Panc1 (cell line): ENCODE measurements at regions not wholly inside any gene's neighbourhood (a gene's known extent, or its start where the extent isn't known, plus 50 kb on each side); places are given as distances from the start of the nearest gene placed in this dataset.

ENCODE experiments used
- POLR2AphosphoS5 ChIP-seq: IDR thresholded peaks from 2 replicates; pipeline ENCODE4 v1.6.1; 2012; ENCODE audit warnings: mild to moderate bottlenecking, low read depth, low read length, moderate library complexity
- TCF7L2 ChIP-seq: IDR thresholded peaks from 2 replicates; pipeline ENCODE4 v1.6.1; 2011; ENCODE audit warnings: mild to moderate bottlenecking, low read depth, low read length, inconsistent platforms
- TF ChIP-seq, protein P1 (sequence below): fragments of 450-650 bp; IDR thresholded peaks from 2 replicates; pipeline ENCODE4 v1.5.1; 2017; ENCODE audit warnings: mild to moderate bottlenecking

DNA sequence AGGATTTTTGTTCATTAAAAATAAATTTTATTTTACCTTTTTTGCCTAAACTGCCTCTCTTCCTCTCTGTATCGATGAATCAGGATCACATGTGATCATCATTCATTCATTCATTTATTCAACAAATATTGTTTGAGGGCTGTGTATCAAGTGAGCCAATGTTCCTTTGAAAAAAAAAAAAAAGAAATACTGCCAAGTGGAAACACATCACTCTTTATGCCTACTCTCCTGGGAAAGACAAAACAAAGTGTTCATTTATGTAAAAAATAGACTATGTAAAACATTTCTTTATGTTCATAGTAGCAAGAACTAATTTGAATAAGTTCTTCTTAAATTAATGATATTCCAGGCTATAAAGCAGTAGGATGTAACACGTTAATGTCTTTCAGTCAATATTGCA lies 233.1 kb downstream of the POSTN start:
- no peak for TF ChIP-seq POLR2AphosphoS5
- TF ChIP-seq, protein P1, sequence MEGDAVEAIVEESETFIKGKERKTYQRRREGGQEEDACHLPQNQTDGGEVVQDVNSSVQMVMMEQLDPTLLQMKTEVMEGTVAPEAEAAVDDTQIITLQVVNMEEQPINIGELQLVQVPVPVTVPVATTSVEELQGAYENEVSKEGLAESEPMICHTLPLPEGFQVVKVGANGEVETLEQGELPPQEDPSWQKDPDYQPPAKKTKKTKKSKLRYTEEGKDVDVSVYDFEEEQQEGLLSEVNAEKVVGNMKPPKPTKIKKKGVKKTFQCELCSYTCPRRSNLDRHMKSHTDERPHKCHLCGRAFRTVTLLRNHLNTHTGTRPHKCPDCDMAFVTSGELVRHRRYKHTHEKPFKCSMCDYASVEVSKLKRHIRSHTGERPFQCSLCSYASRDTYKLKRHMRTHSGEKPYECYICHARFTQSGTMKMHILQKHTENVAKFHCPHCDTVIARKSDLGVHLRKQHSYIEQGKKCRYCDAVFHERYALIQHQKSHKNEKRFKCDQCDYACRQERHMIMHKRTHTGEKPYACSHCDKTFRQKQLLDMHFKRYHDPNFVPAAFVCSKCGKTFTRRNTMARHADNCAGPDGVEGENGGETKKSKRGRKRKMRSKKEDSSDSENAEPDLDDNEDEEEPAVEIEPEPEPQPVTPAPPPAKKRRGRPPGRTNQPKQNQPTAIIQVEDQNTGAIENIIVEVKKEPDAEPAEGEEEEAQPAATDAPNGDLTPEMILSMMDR = no peak
- TF ChIP-seq TCF7L2 = no peak
